ENCODE measurements at regions not wholly inside any gene's neighbourhood (a gene's known extent, or its start where the extent isn't known, plus 50 kb on each side); places are given as distances from the start of the nearest gene placed in this dataset.

- H3K56ac ChIP-seq (ENCODE audit: insufficient read length, low read depth, low read length), result no peak overlapping the region
- H4K20me1 ChIP-seq (ENCODE audit: control insufficient read depth, insufficient read depth, insufficient read length), result no peaks in the 10 kb centered on the region
- H2AFZ ChIP-seq (ENCODE audit: low read length), result no peak overlapping the region
- no peak overlapping the region for H3K14ac ChIP-seq (ENCODE audit: insufficient read depth, low read length)
- no peaks in the 10 kb centered on the region for H3K4me1 ChIP-seq (ENCODE audit: insufficient read depth, low read length)
- H3T11ph ChIP-seq (ENCODE audit: low read length), result no peak overlapping the region
- no peaks in the 10 kb centered on the region for H3K23me2 ChIP-seq (ENCODE audit: insufficient read length, low read depth, low read length, poor library complexity, severe bottlenecking)
- no peak overlapping the region for H2BK5ac ChIP-seq (ENCODE audit: insufficient read length, low read length)
- no peak overlapping the region for H2BK12ac ChIP-seq (ENCODE audit: insufficient read length, low read depth, low read length)
- H3K23ac ChIP-seq (ENCODE audit: insufficient read length, low read depth, low read length), result no peak overlapping the region
- H2BK15ac ChIP-seq (ENCODE audit: low read depth, low read length), result no peak overlapping the region
- H3K79me1 ChIP-seq (ENCODE audit: insufficient read depth, low read depth, low read length, poor library complexity, severe bottlenecking), result no peaks in the 10 kb centered on the region
- no CpG with 5 or more reads among the region's 46 CpGs for WGBS (ENCODE audit: extremely low coverage, insufficient read length, low lambda C conversion rate)
- no peak overlapping the region for H4K91ac ChIP-seq (ENCODE audit: insufficient read length, low read depth, low read length)
- no peak overlapping the region for H2BK20ac ChIP-seq (ENCODE audit: low read depth, low read length, poor library complexity, severe bottlenecking)
- no peaks in the 10 kb centered on the region for H3K27me3 ChIP-seq (ENCODE audit: insufficient read depth, low read length)
- Mint-ChIP-seq H3K27me3 (ENCODE audit: low read depth) (no peaks in the 10 kb centered on the region), H3K4me3 (no peak overlapping the region), H3K36me3 (ENCODE audit: insufficient read depth in 1 of 3, low read depth in 3 of 3) (no peaks in the 10 kb centered on the region; a peak in 1 of 7 replicates), H3K9me3 (no peaks in the 10 kb centered on the region), H3K4me1 (peaks cover 0 to 12% of the 10 kb centered on the region in 2 experiments; a peak in 3 of 4 replicates), H3K27ac (no peak overlapping the region)
- no peak overlapping the region for H3K18ac ChIP-seq (ENCODE audit: insufficient read length, low read depth, low read length)
- H4K5ac ChIP-seq (ENCODE audit: insufficient read length, low read depth, low read length), result no peak overlapping the region
- H3K9ac ChIP-seq (ENCODE audit: extremely low read depth, insufficient read length, low read length), result no peak overlapping the region
- H3K4ac ChIP-seq (ENCODE audit: low read depth, low read length), result no peak overlapping the region
- no peak overlapping the region for H2BK120ac ChIP-seq (ENCODE audit: low read depth, low read length, poor library complexity, severe bottlenecking)
- H3K9me3 ChIP-seq (ENCODE audit: control insufficient read depth, low read depth, low read length), result no peaks in the 10 kb centered on the region
- H2AK5ac ChIP-seq (ENCODE audit: insufficient read length, low read length), result no peak overlapping the region
- peak; percentile 37 for DNase-seq
- H4K8ac ChIP-seq (replicated peaks; ENCODE audit: insufficient read length, low read depth, low read length), result no peak overlapping the region
- no peak for TF ChIP-seq CTCF (conservative IDR thresholded peaks at IDR 0.05)
- no peak overlapping the region for H3K4me2 ChIP-seq (ENCODE audit: insufficient read depth, insufficient read length, low read length)
- H3K27ac ChIP-seq (ENCODE audit: insufficient read length, low read depth, low read length), result no peak overlapping the region
- H3K79me2 ChIP-seq (ENCODE audit: insufficient read depth, low read length), result no peaks in the 10 kb centered on the region
Measured at GRCh38 chr6:163834226-163834970, 419.9 kb downstream of the QKI start.

All from H9 (cell line).